ENCODE measurements at regions not wholly inside any gene's neighbourhood (a gene's known extent, or its start where the extent isn't known, plus 50 kb on each side); places are given as distances from the start of the nearest gene placed in this dataset.

DNA sequence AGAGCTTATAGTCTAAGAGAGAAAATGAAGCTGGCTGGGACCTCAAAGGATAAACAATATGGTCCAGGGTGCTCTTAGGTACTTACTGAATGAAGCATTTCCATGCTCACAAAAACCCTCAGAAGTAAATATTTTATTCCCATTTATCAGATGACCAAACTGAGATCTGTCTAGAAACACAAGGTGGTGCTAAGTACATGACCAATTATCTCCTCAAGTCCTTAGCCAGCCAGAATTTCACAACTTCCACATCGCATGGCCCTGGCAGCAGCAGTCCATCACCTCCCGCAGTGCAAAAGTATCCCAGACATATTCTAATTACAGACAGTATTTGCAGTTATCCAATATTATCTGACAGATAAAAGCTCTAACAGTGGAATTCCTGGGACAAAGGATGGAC lies 321.7 kb upstream of the PROX1 start:
- Histone ChIP-seq H3K36me3 (ENCODE audit: insufficient read depth, low read length) (no peaks in the 10 kb centered on the region), H3K9me3 (ENCODE audit: control insufficient read depth in 1 of 2, insufficient read depth in 1 of 2, low read length in 2 of 2) (no peaks in the 10 kb centered on the region), H3K27me3 (ENCODE audit: control insufficient read depth in 1 of 2, insufficient read depth in 2 of 2, low read length in 2 of 2) (no peaks in the 10 kb centered on the region), H3K27ac (ENCODE audit: low read depth in 1 of 2, low read length in 2 of 2) (no peak overlapping the region), H3K4me1 (ENCODE audit: insufficient read depth, low read length) (peaks cover 13% of the 10 kb centered on the region), H3K4me3 (ENCODE audit: low read length) (no peak overlapping the region)
- POLR2A ChIA-PET, result no interaction called here
- DNase-seq, result no peak
- no peak overlapping the region for H3K4me3 Mint-ChIP-seq
- peaks cover 7% of the 10 kb centered on the region for H3K27me3 Mint-ChIP-seq
- no peaks in the 10 kb centered on the region for H3K36me3 Mint-ChIP-seq (ENCODE audit: low read depth)
- peaks cover 34% of the 10 kb centered on the region for H3K4me1 Mint-ChIP-seq (ENCODE audit: low read depth)
- H3K9me3 Mint-ChIP-seq, result no peaks in the 10 kb centered on the region
- H3K27ac Mint-ChIP-seq, result no peak overlapping the region
- no peak for ATAC-seq (ENCODE audit: poor library complexity)
- intact Hi-C loops (cut with DNase I, micrococcal nuclease), result no loop called here
- CTCF ChIA-PET, result no interaction called here
- TF ChIP-seq CTCF (IDR thresholded peaks at IDR 0.05), result no peak

DNA sequence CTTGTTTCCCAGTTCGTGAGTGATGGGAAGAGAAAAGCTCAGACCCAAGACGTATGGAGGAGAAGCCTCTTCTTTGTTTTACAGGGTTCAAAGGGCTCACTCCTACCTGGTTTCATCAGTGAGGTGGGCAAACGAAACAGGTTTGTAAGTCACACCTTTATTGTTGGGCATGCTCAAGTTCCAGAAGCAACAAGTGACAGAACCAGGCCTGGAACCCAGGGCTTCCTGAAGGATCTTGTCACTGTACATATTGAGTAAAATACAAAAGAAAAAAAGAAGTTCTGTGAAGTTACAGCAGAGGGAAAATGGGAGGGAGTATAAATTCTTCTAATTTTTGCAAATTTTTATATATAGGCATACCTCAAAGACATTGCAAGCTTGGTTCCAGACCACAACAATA lies 320.9 kb upstream of the PROX1 start:
- Histone ChIP-seq H3K9me3 (ENCODE audit: control insufficient read depth in 1 of 2, insufficient read depth in 1 of 2, low read length in 2 of 2) (no peaks in the 10 kb centered on the region), H3K27ac (ENCODE audit: low read depth in 1 of 2, low read length in 2 of 2) (no peak overlapping the region), H3K27me3 (ENCODE audit: control insufficient read depth in 1 of 2, insufficient read depth in 2 of 2, low read length in 2 of 2) (no peaks in the 10 kb centered on the region), H3K36me3 (ENCODE audit: insufficient read depth, low read length) (no peaks in the 10 kb centered on the region), H3K4me3 (ENCODE audit: low read length) (no peak overlapping the region), H3K4me1 (ENCODE audit: insufficient read depth, low read length) (peaks cover 13% of the 10 kb centered on the region)
- DNase-seq, result no peak
- no peaks in the 10 kb centered on the region for H3K9me3 Mint-ChIP-seq
- intact Hi-C loops (cut with DNase I, micrococcal nuclease), result no loop called here
- H3K36me3 Mint-ChIP-seq (ENCODE audit: low read depth), result no peaks in the 10 kb centered on the region
- CTCF ChIA-PET, result no interaction called here
- TF ChIP-seq CTCF (IDR thresholded peaks at IDR 0.05), result no peak
- H3K4me3 Mint-ChIP-seq, result no peak overlapping the region
- POLR2A ChIA-PET, result no interaction called here
- no peak for ATAC-seq (ENCODE audit: poor library complexity)
- H3K4me1 Mint-ChIP-seq (ENCODE audit: low read depth), result peaks cover 38% of the 10 kb centered on the region
- H3K27me3 Mint-ChIP-seq, result peaks cover 7% of the 10 kb centered on the region
- no peak overlapping the region for H3K27ac Mint-ChIP-seq

- Histone ChIP-seq H3K4me3 (ENCODE audit: low read length) (no peak overlapping the region), H3K36me3 (ENCODE audit: insufficient read depth, low read length) (no peaks in the 10 kb centered on the region), H3K4me1 (ENCODE audit: insufficient read depth, low read length) (peaks cover 13% of the 10 kb centered on the region), H3K27me3 (ENCODE audit: control insufficient read depth in 1 of 2, insufficient read depth in 2 of 2, low read length in 2 of 2) (no peaks in the 10 kb centered on the region), H3K9me3 (ENCODE audit: control insufficient read depth in 1 of 2, insufficient read depth in 1 of 2, low read length in 2 of 2) (no peaks in the 10 kb centered on the region), H3K27ac (ENCODE audit: low read depth in 1 of 2, low read length in 2 of 2) (no peak overlapping the region)
- no peaks in the 10 kb centered on the region for H3K27me3 Mint-ChIP-seq
- no peaks in the 10 kb centered on the region for H3K36me3 Mint-ChIP-seq (ENCODE audit: low read depth)
- H3K4me1 Mint-ChIP-seq (ENCODE audit: low read depth), result peaks cover 38% of the 10 kb centered on the region
- no peak for ATAC-seq (ENCODE audit: poor library complexity)
- ChIA-PET CTCF (interaction anchor here (0.6 kb wide), 1 partner anchor 439 kb away, joined by 4 read pairs; no protein-coding TSS in a partner anchor), POLR2A (no interaction called here)
- no peak overlapping the region for H3K4me3 Mint-ChIP-seq
- no peak overlapping the region for H3K27ac Mint-ChIP-seq
- no peak for DNase-seq
- intact Hi-C loops (cut with DNase I, micrococcal nuclease), result no loop called here
- H3K9me3 Mint-ChIP-seq, result no peaks in the 10 kb centered on the region
- TF ChIP-seq CTCF (IDR thresholded peaks at IDR 0.05), result no peak
These were observed 318.3 kb upstream of the PROX1 start for GRCh38 chr1:213669512-213669911.

Data from CD4-positive, alpha-beta T cell (primary cell).